HL-60 (cell line): ENCODE measurements at regions not wholly inside any gene's neighbourhood (a gene's known extent, or its start where the extent isn't known, plus 50 kb on each side); places are given as distances from the start of the nearest gene placed in this dataset.

Experiments used
- DNase-seq, 2 experiments: peaks; one replicate each; pipeline ENCODE4 v3.0.0-alpha.2; 2010 to 2020; ENCODE audit warnings: low read depth in 1 of 2, low spot score in 1 of 2
- H3K27ac ChIP-seq: fragments of 250-450 bp; sonication (Bioruptor Pico); replicated peaks from 2 replicates; pipeline ENCODE4 v1.5.1; 2020; ENCODE audit warnings: mild to moderate bottlenecking, moderate library complexity
- H3K27me3 ChIP-seq: fragments of 250-450 bp; sonication (Bioruptor Pico); 2 replicates; pipeline ENCODE4 v1.5.1; 2021; ENCODE audit warnings: mild to moderate bottlenecking, moderate library complexity; ENCODE audit not compliant: insufficient read depth, poor library complexity, severe bottlenecking
- H3K4me3 ChIP-seq: replicated peaks from 2 replicates; pipeline ENCODE4 v1.5.1; 2011; ENCODE audit warnings: mild to moderate bottlenecking, control low read depth, low read length; ENCODE audit not compliant: insufficient read depth
- GABPA ChIP-seq: IDR thresholded peaks from 2 replicates; pipeline ENCODE4 v1.6.1; 2012; ENCODE audit warnings: low read depth
- POLR2AphosphoS5 ChIP-seq: IDR thresholded peaks from 2 replicates; pipeline ENCODE4 v1.6.1; 2012; ENCODE audit warnings: low read depth
- SPI1 ChIP-seq: IDR thresholded peaks from 2 replicates; pipeline ENCODE4 v1.6.1; 2012; ENCODE audit warnings: low read depth, mild to moderate bottlenecking, borderline replicate concordance
- TF ChIP-seq, protein P1 (sequence below): IDR thresholded peaks from one replicate; pipeline ENCODE4 v1.5.1; 2011; ENCODE audit warnings: low read length, control low read depth, inconsistent platforms; ENCODE audit not compliant: insufficient read depth
- TF ChIP-seq, protein P2 (sequence below): IDR thresholded peaks from 2 replicates; pipeline ENCODE4 v1.6.1; 2012; ENCODE audit warnings: low read depth; ENCODE audit not compliant: insufficient replicate concordance

DNA sequence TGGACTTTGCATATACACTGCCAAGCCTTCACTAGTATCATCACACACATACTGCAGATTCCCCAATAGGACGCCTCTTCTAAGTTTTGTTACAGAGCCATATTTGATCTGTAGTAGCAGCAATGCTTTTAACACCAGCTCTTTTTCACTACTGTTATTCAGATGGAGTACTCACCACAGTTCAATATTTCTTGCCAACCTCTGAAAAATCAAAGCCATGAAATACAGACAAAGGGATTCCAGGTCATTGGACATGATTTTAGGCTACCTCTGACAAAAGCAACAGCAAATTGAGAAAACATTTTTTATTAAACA is 390.7 kb upstream of the ADGRL3 start:
- TF ChIP-seq, protein P1, sequence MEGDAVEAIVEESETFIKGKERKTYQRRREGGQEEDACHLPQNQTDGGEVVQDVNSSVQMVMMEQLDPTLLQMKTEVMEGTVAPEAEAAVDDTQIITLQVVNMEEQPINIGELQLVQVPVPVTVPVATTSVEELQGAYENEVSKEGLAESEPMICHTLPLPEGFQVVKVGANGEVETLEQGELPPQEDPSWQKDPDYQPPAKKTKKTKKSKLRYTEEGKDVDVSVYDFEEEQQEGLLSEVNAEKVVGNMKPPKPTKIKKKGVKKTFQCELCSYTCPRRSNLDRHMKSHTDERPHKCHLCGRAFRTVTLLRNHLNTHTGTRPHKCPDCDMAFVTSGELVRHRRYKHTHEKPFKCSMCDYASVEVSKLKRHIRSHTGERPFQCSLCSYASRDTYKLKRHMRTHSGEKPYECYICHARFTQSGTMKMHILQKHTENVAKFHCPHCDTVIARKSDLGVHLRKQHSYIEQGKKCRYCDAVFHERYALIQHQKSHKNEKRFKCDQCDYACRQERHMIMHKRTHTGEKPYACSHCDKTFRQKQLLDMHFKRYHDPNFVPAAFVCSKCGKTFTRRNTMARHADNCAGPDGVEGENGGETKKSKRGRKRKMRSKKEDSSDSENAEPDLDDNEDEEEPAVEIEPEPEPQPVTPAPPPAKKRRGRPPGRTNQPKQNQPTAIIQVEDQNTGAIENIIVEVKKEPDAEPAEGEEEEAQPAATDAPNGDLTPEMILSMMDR, result no peak
- TF ChIP-seq POLR2AphosphoS5 (no peak), GABPA (no peak), SPI1 (no peak)
- TF ChIP-seq, protein P2, sequence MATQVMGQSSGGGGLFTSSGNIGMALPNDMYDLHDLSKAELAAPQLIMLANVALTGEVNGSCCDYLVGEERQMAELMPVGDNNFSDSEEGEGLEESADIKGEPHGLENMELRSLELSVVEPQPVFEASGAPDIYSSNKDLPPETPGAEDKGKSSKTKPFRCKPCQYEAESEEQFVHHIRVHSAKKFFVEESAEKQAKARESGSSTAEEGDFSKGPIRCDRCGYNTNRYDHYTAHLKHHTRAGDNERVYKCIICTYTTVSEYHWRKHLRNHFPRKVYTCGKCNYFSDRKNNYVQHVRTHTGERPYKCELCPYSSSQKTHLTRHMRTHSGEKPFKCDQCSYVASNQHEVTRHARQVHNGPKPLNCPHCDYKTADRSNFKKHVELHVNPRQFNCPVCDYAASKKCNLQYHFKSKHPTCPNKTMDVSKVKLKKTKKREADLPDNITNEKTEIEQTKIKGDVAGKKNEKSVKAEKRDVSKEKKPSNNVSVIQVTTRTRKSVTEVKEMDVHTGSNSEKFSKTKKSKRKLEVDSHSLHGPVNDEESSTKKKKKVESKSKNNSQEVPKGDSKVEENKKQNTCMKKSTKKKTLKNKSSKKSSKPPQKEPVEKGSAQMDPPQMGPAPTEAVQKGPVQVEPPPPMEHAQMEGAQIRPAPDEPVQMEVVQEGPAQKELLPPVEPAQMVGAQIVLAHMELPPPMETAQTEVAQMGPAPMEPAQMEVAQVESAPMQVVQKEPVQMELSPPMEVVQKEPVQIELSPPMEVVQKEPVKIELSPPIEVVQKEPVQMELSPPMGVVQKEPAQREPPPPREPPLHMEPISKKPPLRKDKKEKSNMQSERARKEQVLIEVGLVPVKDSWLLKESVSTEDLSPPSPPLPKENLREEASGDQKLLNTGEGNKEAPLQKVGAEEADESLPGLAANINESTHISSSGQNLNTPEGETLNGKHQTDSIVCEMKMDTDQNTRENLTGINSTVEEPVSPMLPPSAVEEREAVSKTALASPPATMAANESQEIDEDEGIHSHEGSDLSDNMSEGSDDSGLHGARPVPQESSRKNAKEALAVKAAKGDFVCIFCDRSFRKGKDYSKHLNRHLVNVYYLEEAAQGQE, result no peak
- Histone ChIP-seq H3K4me3 (no peak overlapping the region), H3K27ac (no peak overlapping the region), H3K27me3 (no peaks in the 10 kb centered on the region)
- DNase-seq, result no peak

DNA sequence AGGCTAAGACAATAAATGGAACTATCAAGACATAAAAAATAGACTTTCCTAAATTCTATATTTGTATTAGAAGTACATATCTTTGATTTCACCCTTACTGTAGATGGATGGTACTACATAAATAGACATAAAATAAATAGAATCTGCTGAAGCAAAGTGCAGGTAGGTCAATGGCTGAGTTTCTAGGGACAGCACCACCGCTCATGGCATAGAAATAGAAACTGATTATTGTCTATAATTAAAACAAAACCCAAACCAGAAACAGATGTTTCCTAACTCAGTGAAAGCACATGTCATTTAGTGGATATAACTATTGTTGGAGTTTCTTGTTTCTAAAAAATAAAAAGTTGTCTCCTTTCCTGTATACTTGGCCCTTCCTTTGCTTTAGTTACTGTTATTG is 387.3 kb upstream of the ADGRL3 start:
- no peak for DNase-seq
- Histone ChIP-seq H3K27me3 (no peaks in the 10 kb centered on the region), H3K4me3 (no peak overlapping the region), H3K27ac (no peak overlapping the region)
- TF ChIP-seq POLR2AphosphoS5, result no peak

DNA sequence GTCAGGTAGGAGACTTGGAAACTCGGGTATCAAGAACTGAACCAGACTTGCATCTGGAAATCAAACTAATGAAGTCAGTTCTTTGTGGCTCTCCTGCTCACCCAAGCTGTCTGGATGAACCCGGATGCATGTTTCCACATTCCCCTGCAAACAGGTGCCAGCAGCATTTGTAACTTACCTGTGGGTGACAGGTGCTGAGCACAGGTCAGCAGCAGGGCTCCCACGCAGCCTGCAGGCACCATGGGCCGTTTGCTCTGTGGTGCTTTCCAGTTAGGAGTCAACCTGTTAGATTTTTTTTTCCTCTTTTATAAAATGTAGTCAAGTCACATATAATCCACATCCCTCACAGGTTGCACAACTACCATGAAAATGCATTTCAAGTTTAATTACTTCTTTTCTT is 385.6 kb upstream of the ADGRL3 start:
- no peak overlapping the region for H3K4me3 ChIP-seq
- DNase-seq, result no peak
- TF ChIP-seq SPI1 (no peak), POLR2AphosphoS5 (no peak), GABPA (no peak)
- TF ChIP-seq, protein P1, result no peak
- TF ChIP-seq, protein P2, result no peak
- no peak overlapping the region for H3K27ac ChIP-seq
- no peaks in the 10 kb centered on the region for H3K27me3 ChIP-seq

DNA sequence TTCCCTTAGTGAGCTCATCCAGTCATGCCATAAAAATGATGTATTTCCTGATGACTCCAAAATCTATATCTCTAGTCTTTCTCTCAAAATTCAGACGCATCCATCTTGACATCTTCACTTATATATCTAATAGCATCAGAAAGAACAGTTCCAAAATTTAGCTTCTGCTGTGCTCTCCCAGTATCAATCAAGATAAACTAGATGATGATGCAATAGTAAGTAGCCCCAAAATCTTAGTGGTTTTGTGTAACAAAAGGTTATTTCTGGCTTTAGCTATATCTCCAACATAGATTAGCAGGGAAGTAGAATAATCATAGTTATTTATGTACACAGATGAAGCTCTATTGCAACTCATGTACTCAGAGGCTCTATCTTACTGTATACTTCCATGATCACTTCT is 382.5 kb upstream of the ADGRL3 start:
- TF ChIP-seq GABPA, result no peak
- no peak for TF ChIP-seq POLR2AphosphoS5
- TF ChIP-seq, protein P1, result no peak
- TF ChIP-seq SPI1, result no peak
- TF ChIP-seq, protein P2, result no peak
- no peaks in the 10 kb centered on the region for H3K27me3 ChIP-seq
- no peak overlapping the region for H3K27ac ChIP-seq
- H3K4me3 ChIP-seq, result no peak overlapping the region
- no peak for DNase-seq
